Astrocyte of the cerebellum (primary cell): ENCODE measurements at regions not wholly inside any gene's neighbourhood (a gene's known extent, or its start where the extent isn't known, plus 50 kb on each side); places are given as distances from the start of the nearest gene placed in this dataset.
"Not testable (repeated sequence)": the region's sequence is repeated elsewhere in the genome, so short reads cannot be mapped to it uniquely, and the experiment has no call there.

Experiments
- DNase-seq: peaks from one replicate; pipeline ENCODE4 v3.0.0-alpha.2; 2011; ENCODE audit warnings: low read depth
- H3K4me3 ChIP-seq: 2 replicates; pipeline ENCODE4 v1.5.1; 2011; ENCODE audit warnings: mild to moderate bottlenecking, low read depth, low read length, moderate library complexity
- in situ Hi-C: cut with HindIII; loops from 2 replicates; pipeline ENCODE4 v1.10.0; 2017; ENCODE audit warnings: low sequenced_read_pairs
- TF ChIP-seq, protein P1 (sequence below): IDR thresholded peaks from 2 replicates; pipeline ENCODE4 v1.5.1; 2012; ENCODE audit warnings: low read length, low read depth, moderate library complexity, mild to moderate bottlenecking; ENCODE audit errors: missing control alignments

DNA sequence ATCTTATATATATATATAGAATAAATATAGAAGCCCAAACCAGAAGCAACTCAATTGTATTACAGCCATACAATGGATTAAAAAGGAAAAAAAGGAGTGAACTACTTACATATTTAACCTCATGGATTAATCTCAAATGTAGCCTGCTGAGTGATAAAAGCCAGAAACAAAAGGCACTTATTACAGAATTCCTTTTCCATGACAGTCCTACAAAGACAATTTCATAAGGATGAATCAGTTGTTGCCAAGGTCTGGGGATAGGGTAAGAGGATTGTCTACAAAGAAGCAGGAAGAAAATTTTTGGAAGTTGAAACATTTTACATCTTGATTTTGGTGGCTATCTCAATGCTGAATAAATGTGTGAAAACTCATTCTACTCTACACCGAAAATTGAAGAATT lies 103.9 kb upstream of the DCC start:
- TF ChIP-seq, protein P1, sequence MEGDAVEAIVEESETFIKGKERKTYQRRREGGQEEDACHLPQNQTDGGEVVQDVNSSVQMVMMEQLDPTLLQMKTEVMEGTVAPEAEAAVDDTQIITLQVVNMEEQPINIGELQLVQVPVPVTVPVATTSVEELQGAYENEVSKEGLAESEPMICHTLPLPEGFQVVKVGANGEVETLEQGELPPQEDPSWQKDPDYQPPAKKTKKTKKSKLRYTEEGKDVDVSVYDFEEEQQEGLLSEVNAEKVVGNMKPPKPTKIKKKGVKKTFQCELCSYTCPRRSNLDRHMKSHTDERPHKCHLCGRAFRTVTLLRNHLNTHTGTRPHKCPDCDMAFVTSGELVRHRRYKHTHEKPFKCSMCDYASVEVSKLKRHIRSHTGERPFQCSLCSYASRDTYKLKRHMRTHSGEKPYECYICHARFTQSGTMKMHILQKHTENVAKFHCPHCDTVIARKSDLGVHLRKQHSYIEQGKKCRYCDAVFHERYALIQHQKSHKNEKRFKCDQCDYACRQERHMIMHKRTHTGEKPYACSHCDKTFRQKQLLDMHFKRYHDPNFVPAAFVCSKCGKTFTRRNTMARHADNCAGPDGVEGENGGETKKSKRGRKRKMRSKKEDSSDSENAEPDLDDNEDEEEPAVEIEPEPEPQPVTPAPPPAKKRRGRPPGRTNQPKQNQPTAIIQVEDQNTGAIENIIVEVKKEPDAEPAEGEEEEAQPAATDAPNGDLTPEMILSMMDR, result no peak
- in situ Hi-C loops, result no loop called here
- no peak for DNase-seq
- no peak overlapping the region for H3K4me3 ChIP-seq

- no peak for DNase-seq
- H3K4me3 ChIP-seq, result no peak overlapping the region
- TF ChIP-seq, protein P1, result no peak
- in situ Hi-C loops, result no loop called here
Measured at GRCh38 chr18:52237551-52237950, 102.4 kb upstream of the DCC start.

- no peak for DNase-seq
- in situ Hi-C loops, result no loop called here
- TF ChIP-seq, protein P1, result no peak
- H3K4me3 ChIP-seq, result no peak overlapping the region
Measured at GRCh38 chr18:52242711-52243110, 97.3 kb upstream of the DCC start.

- in situ Hi-C loops, result no loop called here
- DNase-seq, result no peak
- no peak overlapping the region for H3K4me3 ChIP-seq
- TF ChIP-seq, protein P1, result no peak
Measured at GRCh38 chr18:52244658-52245057, 95.3 kb upstream of the DCC start.

DNA sequence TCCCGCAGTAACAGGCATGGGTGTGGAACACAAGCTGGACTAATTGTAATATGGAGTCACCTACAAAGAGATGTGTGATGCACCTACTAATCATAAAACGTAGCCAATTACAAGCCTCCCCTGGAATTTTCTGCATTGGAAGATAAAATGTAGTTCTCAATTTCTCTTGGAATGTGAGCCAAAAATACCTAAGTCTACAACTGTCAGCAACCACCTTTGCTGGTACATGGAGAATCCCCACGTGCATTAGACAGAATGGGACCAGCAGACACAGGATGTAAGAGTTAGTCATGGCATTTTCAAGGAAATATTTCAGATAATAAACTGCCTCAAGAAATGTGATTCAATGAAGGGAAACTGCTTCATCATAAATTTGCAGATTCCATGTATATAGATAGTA lies 85.6 kb upstream of the DCC start:
- TF ChIP-seq, protein P1, result no peak
- no peak for DNase-seq
- in situ Hi-C loops, result no loop called here
- no peak overlapping the region for H3K4me3 ChIP-seq

DNA sequence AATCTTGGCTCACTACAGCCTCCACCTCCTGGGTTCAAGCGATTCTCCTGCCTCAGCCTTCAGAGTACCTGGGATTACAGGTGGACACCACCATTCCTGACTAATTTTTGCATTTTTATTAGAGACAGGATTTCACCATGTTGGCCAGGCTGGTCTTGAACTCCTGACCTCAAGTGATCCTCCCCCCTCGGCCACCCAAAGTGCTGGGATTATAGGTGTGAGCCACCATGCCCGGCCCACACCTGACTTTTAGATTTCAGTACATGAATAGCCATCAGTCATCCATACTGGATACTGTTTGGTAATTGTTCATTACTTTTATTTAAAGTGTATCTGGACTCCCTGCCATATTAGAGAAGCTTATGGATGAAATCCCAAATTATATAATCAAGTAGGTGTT lies 82.6 kb upstream of the DCC start:
- in situ Hi-C loops, DNase-seq, H3K4me3 ChIP-seq: not testable (repeated sequence)

DNA sequence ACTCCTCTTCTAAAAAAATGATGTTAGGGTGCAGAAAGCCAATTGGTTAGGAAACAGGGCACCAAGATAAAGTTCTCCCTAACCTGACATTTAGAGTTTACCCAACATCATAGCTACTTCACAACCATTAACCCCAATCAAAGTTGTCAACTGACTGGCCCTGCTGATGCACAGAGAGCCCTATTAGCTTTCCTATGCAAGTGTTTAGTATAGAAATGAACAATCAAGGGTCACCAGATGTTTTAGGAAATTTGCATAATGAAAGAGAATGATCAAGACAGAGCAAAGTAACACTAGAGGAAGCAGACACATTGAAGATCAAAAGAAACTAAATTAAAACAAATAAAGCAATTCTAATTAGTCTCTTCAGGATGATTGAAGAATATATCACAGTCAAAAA lies 64.2 kb upstream of the DCC start:
- H3K4me3 ChIP-seq, result no peak overlapping the region
- DNase-seq, result no peak
- in situ Hi-C loops, result no loop called here
- TF ChIP-seq, protein P1, result no peak
